ENCODE measurements at regions not wholly inside any gene's neighbourhood (a gene's known extent, or its start where the extent isn't known, plus 50 kb on each side); places are given as distances from the start of the nearest gene placed in this dataset.

- CTCF ChIA-PET = interaction anchor here (0.9 to 1.0 kb wide), 2 partner anchors 12 to 16 kb away, joined by 3 read pairs; no protein-coding TSS in a partner anchor
- Histone ChIP-seq H4K20me1 (replicated peaks; ENCODE audit: control insufficient read depth, extremely low read depth, insufficient read depth, low read length) (no peaks in the 10 kb centered on the region), H3K27me3 (ENCODE audit: control insufficient read depth in 2 of 2, insufficient read depth in 2 of 2, low read length in 2 of 2) (no peaks in the 10 kb centered on the region), H3K9ac (replicated peaks; ENCODE audit: extremely low read depth, insufficient read depth, low read length) (no peak overlapping the region), H3K9me3 (replicated peaks; ENCODE audit: control insufficient read depth, insufficient read depth, low read length) (no peaks in the 10 kb centered on the region), H3K4me3 (replicated peaks in 1 of 3; ENCODE audit: insufficient read depth in 1 of 3, low read depth in 1 of 3, low read length in 3 of 3) (no peak overlapping the region), H3K36me3 (ENCODE audit: control insufficient read depth in 2 of 2, extremely low read depth in 1 of 2, insufficient read depth in 2 of 2, low read length in 2 of 2) (no peaks in the 10 kb centered on the region), H2AFZ (ENCODE audit: low read depth, low read length) (no peak overlapping the region), H3K27ac (ENCODE audit: insufficient read depth, low read depth, low read length) (no peak overlapping the region), H3K9me1 (replicated peaks; ENCODE audit: control insufficient read depth, extremely low read depth, insufficient read depth, low read length) (no peaks in the 10 kb centered on the region), H3K4me1 (ENCODE audit: control insufficient read depth, extremely low read depth, insufficient read depth, low read length) (no peaks in the 10 kb centered on the region), H3K4me2 (ENCODE audit: insufficient read depth, low read length) (no peak overlapping the region), H3K79me2 (ENCODE audit: control insufficient read depth, insufficient read depth, low read length) (no peaks in the 10 kb centered on the region)
- no peak for DNase-seq (ENCODE audit: low read depth, low spot score)
- TF ChIP-seq, protein P1, sequence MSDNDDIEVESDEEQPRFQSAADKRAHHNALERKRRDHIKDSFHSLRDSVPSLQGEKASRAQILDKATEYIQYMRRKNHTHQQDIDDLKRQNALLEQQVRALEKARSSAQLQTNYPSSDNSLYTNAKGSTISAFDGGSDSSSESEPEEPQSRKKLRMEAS (IDR thresholded peaks at IDR 0.05; ENCODE audit: insufficient read depth, insufficient read length) = no peak
- no peak for TF ChIP-seq MYC (IDR thresholded peaks at IDR 0.05; ENCODE audit: low read depth, low read length)
- TF ChIP-seq JUN (IDR thresholded peaks at IDR 0.05; ENCODE audit: borderline replicate concordance, insufficient read depth, insufficient read length, low read depth) = no peak
- TF ChIP-seq POLR2AphosphoS5 (IDR thresholded peaks at IDR 0.05; ENCODE audit: insufficient read depth, low read depth, low read length) = no peak
- TF ChIP-seq POLR2A (IDR thresholded peaks at IDR 0.05; ENCODE audit: low read depth, low read length) = no peak
- dilution Hi-C loops (cut with MboI; ENCODE audit: extremely low pct_ligation_motif_present, low sequenced_read_pairs) (no loop called here), intact Hi-C loops (cut with micrococcal nuclease) (no loop called here)
- no peak for FAIRE-seq
- POLR2A ChIA-PET = no interaction called here
- no TSS peak for BruUV-seq (replicated peaks)
These were observed 193.8 kb downstream of the RBM43 start for GRCh38 chr2:151067658-151068369.

DNA sequence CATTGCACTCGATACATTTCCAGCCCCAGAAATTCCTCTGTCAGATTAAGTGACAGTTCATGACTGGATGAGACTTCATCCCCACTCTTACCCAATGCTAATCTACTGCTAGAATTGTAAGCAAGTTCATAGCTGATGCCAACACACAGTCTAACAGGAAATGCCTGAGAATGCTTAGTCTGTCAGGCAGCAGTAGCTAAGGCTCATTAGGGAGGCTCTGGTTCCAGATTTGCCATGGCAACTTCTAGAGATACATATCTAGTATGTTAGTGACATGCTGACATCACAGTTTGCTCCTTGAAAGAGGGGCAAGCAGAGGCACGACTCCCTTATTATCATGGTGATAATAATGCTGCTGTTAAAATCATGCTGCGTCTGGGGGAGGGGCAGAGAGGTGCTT is 198.4 kb downstream of the RBM43 start:
- H3K9me1 ChIP-seq (replicated peaks; ENCODE audit: control insufficient read depth, extremely low read depth, insufficient read depth, low read length) = no peaks in the 10 kb centered on the region
- no peak overlapping the region for H3K4me3 ChIP-seq (replicated peaks in 1 of 3; ENCODE audit: insufficient read depth in 1 of 3, low read depth in 1 of 3, low read length in 3 of 3)
- no peaks in the 10 kb centered on the region for H4K20me1 ChIP-seq (replicated peaks; ENCODE audit: control insufficient read depth, extremely low read depth, insufficient read depth, low read length)
- H3K79me2 ChIP-seq (ENCODE audit: control insufficient read depth, insufficient read depth, low read length) = no peaks in the 10 kb centered on the region
- ChIA-PET POLR2A (no interaction called here), CTCF (interaction anchor here (0.6 to 1.5 kb wide), 2 partner anchors 12 to 427 kb away, joined by 3 to 7 read pairs; no protein-coding TSS in a partner anchor)
- H3K27me3 ChIP-seq (ENCODE audit: control insufficient read depth in 2 of 2, insufficient read depth in 2 of 2, low read length in 2 of 2) = no peaks in the 10 kb centered on the region
- H3K27ac ChIP-seq (ENCODE audit: insufficient read depth, low read depth, low read length) = no peak overlapping the region
- DNase-seq (ENCODE audit: low read depth, low spot score) (peak; percentile 62), FAIRE-seq (no peak)
- no peaks in the 10 kb centered on the region for H3K36me3 ChIP-seq (ENCODE audit: control insufficient read depth in 2 of 2, extremely low read depth in 1 of 2, insufficient read depth in 2 of 2, low read length in 2 of 2)
- no peak overlapping the region for H2AFZ ChIP-seq (ENCODE audit: low read depth, low read length)
- no peaks in the 10 kb centered on the region for H3K4me1 ChIP-seq (ENCODE audit: control insufficient read depth, extremely low read depth, insufficient read depth, low read length)
- TF ChIP-seq GATA2 (IDR thresholded peaks at IDR 0.05; ENCODE audit: insufficient read depth, insufficient read length, low read depth, low read length) (no peak), MYC (IDR thresholded peaks at IDR 0.05; ENCODE audit: low read depth, low read length) (no peak), JUN (IDR thresholded peaks at IDR 0.05; ENCODE audit: borderline replicate concordance, insufficient read depth, insufficient read length, low read depth) (no peak), CTCF (IDR thresholded peaks at IDR 0.05; ENCODE audit: extremely low read depth in 1 of 2, insufficient read depth in 1 of 2, low read depth in 1 of 2, low read length in 2 of 2) (no peak), EZH2 (IDR thresholded peaks at IDR 0.05; ENCODE audit: borderline replicate concordance, low read depth, low read length, severe bottlenecking) (no peak), POLR2AphosphoS5 (IDR thresholded peaks at IDR 0.05; ENCODE audit: insufficient read depth, low read depth, low read length) (no peak)
- TF ChIP-seq, protein P1 (IDR thresholded peaks at IDR 0.05; ENCODE audit: insufficient read depth, insufficient read length) = no peak
- dilution Hi-C loops (cut with MboI; ENCODE audit: extremely low pct_ligation_motif_present, low sequenced_read_pairs) = no loop called here
- intact Hi-C loops (cut with micrococcal nuclease) = no loop called here
- no peak overlapping the region for H3K4me2 ChIP-seq (ENCODE audit: insufficient read depth, low read length)
- BruUV-seq (replicated peaks) = no TSS peak
- no peaks in the 10 kb centered on the region for H3K9me3 ChIP-seq (replicated peaks; ENCODE audit: control insufficient read depth, insufficient read depth, low read length)
- no peak overlapping the region for H3K9ac ChIP-seq (replicated peaks; ENCODE audit: extremely low read depth, insufficient read depth, low read length)

Data from endothelial cell of umbilical vein (primary cell).